NCI-H2081 treated with DMSO at 0.1 percent for 48 hours (cell line): ENCODE measurements at regions not wholly inside any gene's neighbourhood (a gene's known extent, or its start where the extent isn't known, plus 50 kb on each side); places are given as distances from the start of the nearest gene placed in this dataset.

Source experiments
- DNase-seq: peaks from one replicate; lab custom pipeline; 2025; lab: John Stamatoyannopoulos, UW

GRCh38 chr20:7650086-7650879, 290.0 kb downstream of the HAO1 start:
- DNase-seq = no peak

DNA sequence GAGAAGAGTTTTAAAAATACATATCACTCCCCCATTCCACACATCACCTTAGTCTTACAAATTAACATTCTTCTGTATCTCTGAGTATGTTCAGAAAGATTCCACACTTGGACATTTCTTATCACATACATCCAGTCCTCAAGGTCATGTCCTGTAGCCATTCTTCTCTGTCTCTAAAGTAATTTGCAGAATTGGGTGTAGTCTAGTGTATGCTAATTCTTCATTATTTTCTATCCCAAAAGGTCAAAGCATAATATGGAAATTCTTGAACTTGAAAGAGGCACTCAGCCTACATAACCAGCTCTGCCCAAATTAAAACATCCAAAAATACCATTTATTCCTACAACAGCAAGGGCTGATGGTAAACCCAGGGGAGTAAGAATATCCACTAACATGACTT, 286.0 kb downstream of the HAO1 start:
- no peak for DNase-seq

DNA sequence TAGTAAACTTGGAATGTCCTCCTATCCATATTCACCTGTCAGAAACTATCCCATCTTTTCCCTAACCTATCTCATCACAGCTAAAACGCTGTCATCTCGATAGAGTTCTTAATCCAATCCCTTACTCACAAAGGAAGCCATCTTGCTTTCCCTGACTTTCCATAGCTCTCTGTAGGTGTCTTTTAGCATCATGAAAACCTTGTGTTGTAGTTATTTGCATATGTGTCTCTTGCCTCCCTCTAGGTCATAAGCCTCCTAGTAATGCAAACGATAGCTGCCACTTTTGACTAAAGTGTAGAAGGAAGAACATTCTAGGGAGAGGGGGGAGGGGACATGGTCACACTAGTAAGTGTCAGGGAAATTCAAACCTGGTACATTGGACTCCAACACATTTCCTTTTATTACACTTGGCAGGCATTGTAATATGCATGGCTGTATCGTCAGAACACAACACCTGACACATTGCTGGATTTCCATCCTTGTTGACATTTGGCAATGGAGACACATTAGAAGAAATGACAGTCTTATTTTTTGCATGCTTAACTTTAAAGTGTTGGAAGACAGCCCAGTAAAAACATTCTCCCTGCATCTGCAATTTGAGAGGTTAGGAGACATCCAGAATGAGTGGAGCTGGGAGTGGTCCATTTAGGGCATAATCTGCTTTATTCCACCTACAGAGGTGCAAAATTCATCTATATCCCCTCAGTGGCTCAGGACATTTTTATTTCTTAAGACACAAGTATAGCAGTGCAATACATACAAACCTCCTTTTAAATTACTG, 283.4 kb downstream of the HAO1 start:
- no peak for DNase-seq

- DNase-seq = no peak
Observed at GRCh38 chr20:7657569-7657968, 282.7 kb downstream of the HAO1 start.

DNA sequence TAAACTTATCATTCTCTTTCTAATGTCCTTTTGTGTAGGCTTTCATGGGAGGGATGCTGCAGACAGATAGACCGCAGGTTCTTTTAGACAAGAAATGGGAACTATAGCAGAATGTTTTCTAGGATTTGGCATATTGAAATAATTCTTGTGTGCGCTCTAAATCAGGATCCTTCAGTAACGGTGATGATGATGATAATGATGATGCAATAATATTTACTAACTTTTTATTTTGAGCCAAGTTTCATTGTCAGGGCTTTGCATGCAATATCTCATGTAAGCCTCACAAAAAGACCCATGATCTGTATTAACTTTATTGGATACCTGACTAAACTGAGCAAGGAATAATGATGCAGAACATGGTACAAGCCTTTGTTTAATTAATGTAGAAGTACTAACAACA, 280.1 kb downstream of the HAO1 start:
- no peak for DNase-seq

DNA sequence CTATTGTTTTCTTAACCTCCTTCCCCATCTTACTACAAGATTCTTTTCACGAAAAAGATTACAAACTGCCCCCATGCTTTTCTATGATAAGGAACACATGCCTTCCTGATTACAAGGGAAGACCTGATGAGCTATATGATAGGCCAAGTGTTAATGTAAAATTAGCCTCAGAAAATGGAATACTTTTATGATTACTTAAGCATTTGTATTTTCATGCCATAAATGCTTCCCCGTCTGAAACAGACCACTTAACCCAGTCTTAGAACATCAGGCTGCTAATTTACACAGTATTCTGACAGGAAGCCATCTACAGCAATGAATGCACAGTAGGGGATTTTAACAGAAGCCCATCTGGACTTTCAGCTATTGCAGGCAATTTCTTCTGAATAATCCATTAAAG, 274.9 kb downstream of the HAO1 start:
- no peak for DNase-seq

GRCh38 chr20:7667194-7667593, 273.1 kb downstream of the HAO1 start:
- no peak for DNase-seq

DNA sequence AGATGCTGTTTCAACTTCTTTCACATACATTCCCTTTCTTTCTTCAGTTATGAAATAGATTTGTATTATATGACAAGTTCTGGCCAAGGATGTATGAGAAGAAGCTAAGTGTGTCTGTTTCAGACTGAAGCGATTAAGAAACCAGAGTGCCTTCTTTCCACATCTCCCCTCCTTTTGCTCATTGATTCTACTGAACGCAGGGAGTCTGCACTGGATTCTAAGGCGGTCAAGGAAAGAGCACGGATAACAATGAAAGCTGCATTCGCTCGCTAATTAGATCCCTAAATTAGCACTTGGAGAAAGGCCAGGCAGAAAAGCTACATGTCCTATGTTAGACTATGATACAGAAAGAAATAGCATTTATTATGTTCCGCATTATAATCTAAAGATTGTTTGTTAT, 267.7 kb downstream of the HAO1 start:
- DNase-seq = no peak

DNA sequence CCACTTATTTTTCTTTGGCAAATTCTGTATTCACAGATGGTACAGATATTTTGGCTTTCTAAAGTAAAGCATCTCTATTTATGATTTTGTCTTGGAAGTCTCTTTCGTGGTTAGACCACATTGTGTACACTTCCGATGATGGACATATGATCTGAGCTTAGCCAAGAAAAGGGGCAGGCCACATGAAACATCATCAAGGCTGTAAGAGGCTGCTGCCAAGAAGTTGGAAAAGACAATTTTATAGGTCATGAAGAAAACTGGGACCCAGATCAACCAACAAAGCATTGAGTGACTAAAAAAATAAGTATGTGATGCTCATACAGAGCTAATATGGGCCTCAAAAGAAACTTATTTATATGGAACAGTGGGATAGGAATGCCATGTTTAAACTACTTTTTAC, 266.4 kb downstream of the HAO1 start:
- DNase-seq = no peak

DNA sequence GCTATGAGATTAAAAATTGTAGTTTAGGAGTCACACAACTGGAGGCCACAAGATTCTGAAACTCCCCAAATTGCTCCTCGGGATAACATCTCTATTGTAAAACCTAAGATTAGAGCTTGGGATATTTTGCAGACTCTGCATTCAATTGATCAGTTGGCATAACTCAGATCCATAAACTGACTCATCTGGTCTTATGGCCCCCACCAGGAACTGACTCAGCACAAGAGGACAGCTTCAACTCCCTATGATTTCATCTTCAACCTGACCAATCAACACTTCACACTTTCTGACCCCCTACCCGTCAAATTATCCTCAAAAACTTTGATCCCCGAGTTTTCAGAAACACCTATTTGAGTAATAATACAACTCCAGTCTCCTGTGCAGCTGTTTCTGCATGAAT, 257.3 kb downstream of the HAO1 start:
- DNase-seq = no peak

DNA sequence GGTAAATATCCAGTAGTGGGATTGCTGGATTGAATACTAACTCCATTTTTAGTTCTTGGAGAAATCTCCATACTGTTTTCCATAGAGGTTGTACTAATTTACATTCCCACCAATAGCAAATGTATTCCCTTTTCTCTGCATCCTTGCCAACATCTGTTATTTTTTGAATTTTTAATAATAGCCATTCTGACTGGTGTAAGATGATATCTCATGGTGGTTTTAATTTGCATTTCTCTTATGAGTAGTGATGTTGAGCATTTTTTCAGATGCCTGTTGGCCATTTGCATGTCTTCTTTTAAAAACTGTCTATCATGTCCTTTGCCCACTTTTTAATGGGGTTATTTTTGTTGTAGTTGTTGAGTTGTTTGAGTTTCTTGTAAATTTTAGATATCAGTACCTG, 253.2 kb downstream of the HAO1 start:
- DNase-seq = no peak

DNA sequence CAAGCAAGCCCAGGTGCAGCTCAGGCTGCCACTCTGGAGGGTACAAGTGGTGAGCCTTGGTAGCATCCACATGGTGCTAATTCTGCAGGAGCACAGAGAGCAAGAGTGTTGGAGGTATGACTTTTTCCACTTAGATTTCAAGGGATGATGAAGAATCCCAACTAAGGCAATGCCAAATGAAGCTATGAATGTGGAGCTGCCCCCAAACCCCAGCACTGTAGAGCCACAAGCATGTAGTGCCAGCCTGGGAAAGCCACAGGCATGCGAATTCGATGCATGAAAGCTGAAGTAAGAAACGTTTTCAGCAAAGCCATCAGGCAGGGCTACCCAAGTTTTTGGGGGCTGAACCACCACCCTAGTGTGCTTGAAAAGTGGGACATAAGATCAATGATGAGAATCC, 251.1 kb downstream of the HAO1 start:
- no peak for DNase-seq

DNA sequence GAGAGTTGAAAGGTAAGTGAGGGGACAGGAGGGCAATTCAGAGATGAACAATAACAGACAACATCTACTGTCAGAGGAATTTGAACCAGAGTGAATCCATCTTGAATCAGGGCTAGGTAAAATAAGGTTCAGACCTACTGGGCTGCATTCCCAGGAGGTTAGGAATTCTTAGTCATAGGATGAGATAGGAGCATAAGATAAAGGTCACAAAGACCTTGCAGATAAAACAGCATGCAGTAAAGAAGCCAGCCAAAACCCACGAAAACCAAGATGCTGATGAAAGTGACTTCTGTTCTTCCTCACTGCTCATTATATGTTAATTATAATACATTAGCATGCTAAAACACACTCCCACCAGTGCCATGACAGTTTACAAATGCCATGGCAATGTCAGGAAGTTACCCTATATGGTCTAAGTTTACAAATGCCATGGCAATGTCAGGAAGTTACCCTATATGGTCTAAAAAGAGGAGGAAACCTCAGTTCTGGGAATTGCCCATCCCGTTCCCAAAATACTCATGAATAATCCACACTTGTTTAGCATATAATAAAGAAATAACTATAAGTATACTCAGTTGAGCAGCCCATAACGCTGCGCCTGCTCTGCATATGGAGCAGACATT, 248.5 kb downstream of the HAO1 start:
- DNase-seq = no peak

GRCh38 chr20:7692478-7692877, 247.8 kb downstream of the HAO1 start:
- no peak for DNase-seq

- no peak for DNase-seq
Observed at GRCh38 chr20:7693761-7694160, 246.5 kb downstream of the HAO1 start.

- DNase-seq = no peak
Observed at GRCh38 chr20:7695051-7695495, 245.2 kb downstream of the HAO1 start.

GRCh38 chr20:7695635-7696034, 244.6 kb downstream of the HAO1 start:
- no peak for DNase-seq

DNA sequence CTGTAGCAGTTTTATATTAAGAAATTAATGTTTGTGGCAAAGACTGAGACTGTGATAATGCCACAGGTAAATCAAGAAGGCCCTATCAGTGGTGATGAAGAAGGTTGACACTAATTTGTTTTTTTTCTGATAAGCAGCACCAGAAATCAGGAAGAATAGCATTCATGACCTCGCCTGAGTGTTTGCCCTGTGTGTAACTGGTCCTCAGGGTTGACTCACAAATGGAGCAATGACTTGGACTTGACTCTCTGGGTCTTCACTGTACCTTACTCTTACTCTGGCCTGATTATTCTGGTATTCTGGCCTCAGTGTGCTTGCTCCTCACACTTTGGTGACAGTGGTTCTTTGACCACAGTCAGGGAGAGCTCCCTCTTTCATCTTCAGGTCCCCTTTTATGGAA, 243.9 kb downstream of the HAO1 start:
- DNase-seq = no peak

- DNase-seq = no peak
Observed at GRCh38 chr20:7702141-7702540, 238.1 kb downstream of the HAO1 start.

DNA sequence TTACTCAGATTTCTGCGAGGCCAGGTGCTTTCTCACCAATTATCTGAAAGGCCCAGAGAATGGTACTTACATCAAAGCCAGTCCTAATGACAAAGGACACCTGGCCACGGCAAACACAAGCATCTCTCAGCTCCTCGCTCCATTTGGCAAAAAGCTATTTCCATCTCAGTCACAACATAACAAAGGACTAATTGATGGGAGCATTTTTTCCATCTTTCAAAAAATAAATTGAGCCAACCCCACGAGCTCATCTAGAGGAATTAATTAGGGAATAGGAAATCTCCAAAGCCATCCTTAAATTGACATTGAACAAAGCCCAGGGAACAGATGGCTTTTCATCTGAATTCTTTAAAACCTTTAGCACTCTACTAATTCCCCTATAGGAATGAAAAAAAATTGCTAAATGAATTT, 236.7 kb downstream of the HAO1 start:
- DNase-seq = peak; percentile 95

DNA sequence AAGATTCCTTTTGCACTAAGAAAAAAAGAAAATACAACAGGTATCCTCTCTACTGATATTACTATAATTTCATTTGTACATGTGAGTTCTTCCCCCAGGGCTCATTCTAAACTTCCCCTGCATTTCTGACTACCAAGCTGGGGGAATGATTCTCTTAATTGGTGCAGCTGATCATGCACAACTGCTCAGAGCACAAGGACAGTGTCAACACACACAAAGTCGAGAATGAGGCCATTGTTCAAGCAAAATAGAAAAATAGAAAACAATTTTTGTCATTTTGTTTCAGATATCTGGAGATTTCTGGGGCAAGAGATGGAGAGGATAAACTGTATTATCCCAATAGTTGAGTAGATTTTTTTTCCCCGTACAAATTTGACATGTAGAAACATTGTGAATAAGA, 236.3 kb downstream of the HAO1 start:
- DNase-seq = no peak

- DNase-seq = no peak
Observed at GRCh38 chr20:7708112-7708511, 232.1 kb downstream of the HAO1 start.

DNA sequence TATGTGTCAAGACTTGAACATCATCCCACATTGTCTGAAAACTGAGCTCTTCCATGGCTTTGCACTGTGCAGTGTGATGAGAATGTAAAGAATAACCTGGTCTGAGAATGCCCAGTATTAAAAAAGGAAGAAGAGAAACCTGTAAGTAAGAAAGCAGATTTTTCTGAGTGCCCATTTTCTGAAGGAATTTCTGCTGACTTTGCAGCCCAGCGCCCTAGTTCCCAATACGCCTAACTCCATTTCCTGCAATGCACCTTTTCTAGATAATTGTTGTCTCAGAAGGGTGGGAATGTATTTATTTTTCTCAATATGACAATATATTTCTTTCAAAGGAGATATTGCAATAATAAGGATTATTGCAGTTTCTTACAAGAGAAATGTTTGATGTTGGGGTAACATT, 231.5 kb downstream of the HAO1 start:
- DNase-seq = no peak
